Activated T-helper 9 cell treated with anti-CD3 and anti-CD28 coated beads, Interleukin-2, amount 50 U/mL, for 16 hours (primary cell): ENCODE measurements at regions not wholly inside any gene's neighbourhood (a gene's known extent, or its start where the extent isn't known, plus 50 kb on each side); places are given as distances from the start of the nearest gene placed in this dataset.

Source experiments
- DNase-seq: peaks from one replicate; pipeline ENCODE4 v3.0.0-alpha.2; 2020; ENCODE audit warnings: low read depth

- DNase-seq, result no peak
These were observed 160.6 kb downstream of the MAF start for GRCh38 chr16:79439901-79440300.

DNA sequence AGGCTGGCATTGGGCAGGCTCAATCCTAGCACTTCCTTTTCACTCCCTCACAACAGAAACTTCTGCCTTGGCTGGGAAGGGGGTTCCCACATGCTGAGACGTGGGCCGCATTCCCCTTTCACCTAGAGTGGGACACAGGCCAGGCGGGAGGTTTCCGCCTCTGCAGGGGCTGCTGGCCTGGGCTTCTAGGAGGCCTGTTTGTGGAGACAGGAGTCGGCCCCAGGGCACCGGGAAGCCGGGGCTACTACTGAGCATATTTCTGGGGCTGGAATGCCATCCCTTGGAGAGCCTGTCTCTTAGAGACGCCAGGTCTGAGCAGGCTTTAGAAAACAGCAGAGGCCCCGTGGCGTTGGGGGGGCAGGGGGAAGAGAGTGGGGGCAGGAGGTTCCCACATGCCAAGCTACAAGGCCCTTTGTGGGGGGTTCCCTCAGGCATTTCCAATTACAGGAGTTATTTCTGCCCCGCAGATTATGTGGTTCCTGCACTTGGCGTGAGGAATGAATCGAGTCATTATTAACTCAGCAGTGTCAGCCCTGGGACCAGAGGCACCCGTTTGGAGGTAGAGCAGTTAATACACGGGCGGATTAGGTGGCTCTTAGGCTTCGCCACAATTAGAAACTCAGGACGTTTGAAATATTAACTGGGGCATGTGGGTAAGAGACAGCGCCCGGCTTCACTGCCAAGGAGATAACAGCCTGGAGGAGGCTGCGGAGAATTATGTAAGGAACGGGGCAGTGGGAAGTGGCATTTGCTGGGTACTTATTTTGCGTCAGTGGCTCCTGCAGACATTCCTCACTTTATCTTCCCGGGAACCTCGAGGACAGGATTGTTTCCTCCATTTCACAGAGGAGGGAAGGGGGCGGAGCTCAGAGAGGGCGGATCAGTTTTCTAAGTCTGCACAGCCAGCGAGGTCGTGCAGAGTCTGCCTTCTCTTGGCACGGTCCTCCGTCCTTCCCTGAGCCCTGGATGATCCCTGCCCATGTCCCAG lies 162.5 kb downstream of the MAF start:
- no peak for DNase-seq

DNA sequence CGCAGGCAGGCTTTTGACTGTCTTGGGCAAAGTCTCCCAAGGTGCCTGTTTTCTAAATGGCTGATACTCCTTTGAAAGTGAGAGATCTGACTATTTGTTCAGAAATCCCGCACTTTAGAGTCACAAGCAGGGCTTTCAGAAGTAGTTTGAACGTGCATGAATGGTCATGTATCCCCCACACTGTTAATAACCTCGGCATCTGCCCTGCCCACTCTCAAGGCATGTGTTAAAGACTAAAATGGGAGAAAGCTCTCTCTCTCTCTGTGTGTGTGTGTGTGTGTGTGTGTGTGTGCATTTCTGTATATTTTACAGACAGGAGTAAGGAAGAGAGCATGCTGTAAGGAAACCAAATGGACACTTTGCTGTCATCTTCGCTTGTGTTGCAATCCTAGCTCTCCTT lies 163.7 kb downstream of the MAF start:
- DNase-seq, result no peak

- DNase-seq, result no peak
These were observed 165.8 kb downstream of the MAF start for GRCh38 chr16:79434771-79435170.

GRCh38 chr16:79434092-79434491 lies 166.4 kb downstream of the MAF start:
- DNase-seq, result no peak

DNA sequence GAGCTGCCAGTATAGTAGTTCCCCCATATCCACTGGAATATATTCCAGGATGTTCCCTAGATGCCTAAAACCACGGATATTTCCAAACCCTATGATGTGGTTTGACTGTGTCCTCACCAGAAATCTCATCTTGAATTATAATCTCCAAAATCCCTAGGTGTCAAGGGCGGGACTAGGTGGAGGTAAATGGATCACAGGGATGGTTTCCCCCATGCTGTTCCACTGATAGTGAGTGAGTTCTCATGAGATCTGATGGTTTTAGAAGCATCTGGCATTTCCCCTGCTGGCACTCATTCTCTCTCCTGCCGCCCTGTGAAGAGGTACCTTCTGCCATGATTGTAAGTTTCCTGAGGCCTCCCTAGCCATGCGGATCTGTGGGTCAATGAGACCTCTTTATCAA lies 168.6 kb downstream of the MAF start:
- no peak for DNase-seq

DNA sequence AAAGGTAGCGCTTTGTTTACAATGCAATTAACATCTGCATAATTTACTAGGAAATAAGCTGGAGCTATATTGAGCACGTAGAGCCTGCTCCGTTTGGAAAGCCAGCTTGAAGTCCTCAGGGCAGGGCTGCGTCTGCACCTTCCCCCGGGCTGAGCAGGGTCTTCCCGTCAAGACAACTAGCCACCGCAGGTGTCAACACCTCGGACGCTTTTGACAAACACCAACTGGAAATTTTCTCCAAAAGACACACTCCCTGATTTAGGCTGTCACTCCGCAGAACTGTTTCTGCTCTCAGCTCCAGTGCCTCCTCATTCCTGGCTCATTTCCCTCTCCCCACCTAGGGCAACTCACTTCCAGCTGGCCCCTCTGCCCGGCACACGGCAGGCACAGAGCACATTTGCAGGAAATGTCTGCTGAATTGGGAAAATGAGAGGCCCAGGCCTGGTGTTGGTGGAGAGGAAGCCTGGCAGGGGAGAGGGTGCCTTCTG lies 170.3 kb downstream of the MAF start:
- DNase-seq, result no peak

DNA sequence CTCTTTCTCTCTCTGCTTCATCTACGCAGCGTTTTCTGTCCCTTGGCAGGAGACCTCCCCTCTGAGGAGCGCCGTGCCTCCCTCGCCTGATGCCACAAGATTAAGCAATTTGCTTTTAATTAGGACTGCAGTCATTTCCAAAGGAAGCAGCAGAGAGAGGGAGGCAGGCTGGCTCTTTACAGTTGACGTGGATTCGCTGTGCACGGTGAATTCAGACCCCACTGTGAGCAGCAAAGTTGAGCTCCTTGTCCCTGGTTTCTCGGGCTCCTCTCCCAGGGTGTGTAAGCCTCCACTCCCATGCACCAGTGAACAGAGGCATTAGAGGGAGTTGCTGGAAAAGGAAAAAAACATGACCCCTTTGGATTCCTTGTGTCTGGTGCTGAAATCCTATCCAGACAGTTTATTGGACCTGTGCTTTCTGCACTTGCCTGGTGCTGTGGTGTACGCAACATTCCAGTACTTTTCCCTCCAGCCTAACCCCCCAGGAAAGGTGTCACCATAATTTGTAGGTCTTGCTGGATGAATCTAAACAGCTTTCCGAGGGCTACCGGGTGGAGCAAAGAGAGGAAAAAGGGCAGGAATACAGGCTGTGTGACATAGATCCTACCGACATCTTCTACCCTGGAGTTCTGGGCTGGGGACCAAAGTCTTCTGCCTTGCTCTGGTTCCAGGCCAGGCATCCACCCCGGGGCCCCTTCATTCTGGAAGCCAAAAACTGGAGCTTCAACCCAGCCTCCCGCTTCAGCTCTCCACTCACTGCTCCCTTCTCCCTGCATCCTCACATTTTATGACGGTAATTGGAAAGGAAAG lies 171.0 kb downstream of the MAF start:
- DNase-seq, result no peak

GRCh38 chr16:79426663-79427062 lies 173.9 kb downstream of the MAF start:
- no peak for DNase-seq

DNA sequence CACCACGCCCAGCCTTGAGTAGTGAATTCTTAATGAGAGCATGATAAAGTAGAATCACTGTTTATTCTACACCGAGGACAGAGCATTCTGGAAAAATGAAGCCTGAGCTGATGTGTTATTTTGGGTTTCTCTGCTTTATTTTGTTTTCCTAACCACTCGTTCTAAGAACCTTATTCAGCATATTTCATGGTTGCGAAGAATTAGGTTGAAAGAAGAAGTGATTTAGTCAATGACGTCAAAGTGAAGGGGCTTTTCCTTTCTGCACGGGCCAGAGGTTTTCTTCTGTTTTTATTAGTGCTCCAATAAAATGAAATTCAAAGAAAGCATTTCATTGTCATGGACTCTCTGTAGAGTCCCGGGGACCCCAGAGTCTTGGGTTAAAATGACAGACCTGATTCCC lies 178.5 kb downstream of the MAF start:
- no peak for DNase-seq

GRCh38 chr16:79421126-79421525 lies 179.4 kb downstream of the MAF start:
- DNase-seq, result no peak

DNA sequence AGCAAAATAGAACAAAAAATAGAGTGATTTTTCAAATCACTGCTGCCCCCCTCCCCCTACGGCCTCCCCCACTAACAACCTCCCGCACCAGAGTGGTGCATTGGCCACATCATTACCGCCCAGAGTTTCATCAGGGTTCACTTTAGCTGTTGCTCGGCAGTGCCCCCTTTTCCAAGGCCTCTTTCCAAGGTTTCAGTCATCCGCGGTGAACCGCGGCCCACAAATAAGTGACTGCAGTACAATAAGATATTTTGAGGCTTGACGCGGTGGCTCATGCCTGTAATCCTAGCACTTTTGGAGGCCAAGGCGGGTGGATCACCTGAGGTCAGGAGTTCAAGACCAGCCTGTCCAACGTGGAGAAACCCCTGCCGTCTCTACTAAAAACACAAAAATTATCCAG lies 180.0 kb downstream of the MAF start:
- DNase-seq, result no peak

DNA sequence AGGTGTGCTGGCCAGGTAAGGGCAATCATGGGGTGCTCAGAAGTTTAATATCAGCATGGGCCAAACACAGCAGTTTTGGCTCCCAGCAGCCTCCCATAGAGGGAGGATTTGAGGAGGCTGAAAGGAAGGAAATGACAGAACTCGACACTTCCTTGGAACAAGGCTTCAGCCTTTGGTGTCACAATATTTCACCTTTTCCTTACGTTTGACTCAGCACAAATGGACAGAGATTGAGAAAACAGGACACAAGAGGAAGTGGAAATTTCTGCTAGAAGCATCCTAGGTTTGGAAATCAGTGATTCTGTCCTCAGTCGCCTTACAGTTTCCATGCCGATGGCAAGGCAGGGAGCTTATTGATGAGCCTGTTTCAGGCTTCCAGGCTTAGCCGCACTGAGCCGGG lies 181.4 kb downstream of the MAF start:
- no peak for DNase-seq

DNA sequence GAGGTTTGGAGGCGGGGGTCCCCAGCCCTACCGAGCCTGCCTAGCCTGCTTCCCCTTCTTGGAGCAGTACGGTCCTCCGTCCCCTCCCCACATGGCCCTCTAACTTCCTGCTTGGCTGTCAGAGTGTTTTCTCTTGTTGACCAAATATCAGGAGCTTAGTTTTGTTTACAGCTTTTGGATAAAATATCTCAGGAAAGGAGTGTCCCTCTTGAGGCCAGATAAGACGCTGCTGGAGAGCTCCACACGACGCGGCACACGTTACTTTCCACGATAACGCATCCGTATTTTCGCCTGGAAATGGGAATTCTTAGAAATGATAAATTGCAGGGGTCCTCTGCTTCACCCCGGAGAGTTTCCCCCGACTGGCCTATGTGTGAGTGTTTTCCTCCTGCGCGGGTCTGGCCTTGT lies 182.9 kb downstream of the MAF start:
- no peak for DNase-seq

GRCh38 chr16:79415983-79416640 lies 184.4 kb downstream of the MAF start:
- no peak for DNase-seq

DNA sequence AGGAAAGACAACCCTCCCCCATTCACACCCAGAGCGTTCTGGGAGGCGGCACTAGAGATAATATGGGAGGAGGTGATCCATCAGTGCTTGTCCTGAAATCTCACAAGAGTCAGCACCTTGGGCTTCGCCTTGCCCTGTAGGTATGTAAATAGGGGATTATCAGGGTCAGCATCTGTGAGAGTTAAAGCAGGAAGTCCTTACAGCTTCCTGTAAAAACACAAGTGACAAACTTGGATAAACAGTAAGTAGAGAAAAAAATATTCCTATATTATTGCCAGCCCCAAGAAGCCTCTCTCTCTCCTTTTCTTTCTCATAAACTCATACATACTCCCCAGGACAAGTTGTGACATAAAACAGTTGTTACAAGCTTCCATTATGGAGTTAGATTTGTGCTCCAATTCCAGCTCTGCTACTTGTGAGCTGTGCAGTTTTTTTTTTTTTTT lies 187.7 kb downstream of the MAF start:
- no peak for DNase-seq

DNA sequence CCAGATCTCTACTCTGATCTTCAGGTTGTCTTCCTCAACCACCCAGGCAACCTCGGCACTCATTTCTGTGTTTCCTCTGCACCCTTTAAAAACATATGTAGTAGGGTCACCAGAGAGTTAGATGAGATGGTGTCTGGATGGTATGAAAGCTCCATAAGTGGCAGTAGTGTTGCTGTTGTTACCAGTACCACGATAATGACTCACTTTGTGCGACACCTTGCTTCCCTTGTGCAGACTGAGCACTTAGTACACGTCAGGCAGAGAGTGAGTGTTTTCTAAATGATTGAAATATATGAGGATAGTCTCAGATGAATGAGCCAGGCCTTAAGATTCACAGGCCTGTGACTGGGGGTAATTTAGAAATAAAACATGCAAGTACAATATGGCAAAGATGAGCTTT lies 188.7 kb downstream of the MAF start:
- DNase-seq, result no peak

DNA sequence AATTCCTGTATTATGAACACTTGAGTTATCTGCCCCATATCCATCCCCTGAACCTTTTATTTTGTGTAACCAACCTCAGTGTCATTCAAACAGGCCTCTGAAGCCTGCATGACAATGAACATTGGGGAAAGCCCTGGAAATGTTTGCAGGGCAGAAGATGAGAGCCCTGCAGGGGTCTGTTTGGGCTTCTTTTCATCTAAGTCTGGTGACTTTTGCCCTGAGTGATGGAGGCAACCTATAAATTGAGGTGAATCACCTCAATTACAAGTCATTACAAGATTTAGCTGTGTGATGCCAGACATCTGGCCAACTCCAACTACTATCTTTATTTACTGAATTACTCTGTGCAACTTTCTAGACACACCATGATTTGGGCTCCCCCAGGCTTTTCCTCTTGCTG lies 189.2 kb downstream of the MAF start:
- DNase-seq, result no peak

DNA sequence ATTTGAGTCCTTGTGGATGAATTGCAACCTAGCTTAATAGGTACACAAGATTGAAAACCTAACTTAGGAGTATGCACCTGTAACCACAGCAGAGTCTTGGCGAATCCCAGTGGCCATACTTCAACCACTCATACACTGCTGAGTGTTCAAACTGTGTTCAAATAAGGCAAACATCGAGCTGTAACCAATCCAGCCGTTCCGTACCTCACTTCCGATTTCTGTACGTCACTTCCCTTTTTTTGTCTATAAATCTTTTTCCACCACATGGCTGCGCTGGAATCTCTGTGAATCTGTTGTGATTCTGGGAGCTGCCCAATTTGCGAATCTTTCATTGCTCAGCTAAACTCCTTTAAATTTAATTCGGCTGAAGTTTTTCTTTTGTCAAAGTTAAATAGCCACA lies 190.6 kb downstream of the MAF start:
- DNase-seq, result no peak

DNA sequence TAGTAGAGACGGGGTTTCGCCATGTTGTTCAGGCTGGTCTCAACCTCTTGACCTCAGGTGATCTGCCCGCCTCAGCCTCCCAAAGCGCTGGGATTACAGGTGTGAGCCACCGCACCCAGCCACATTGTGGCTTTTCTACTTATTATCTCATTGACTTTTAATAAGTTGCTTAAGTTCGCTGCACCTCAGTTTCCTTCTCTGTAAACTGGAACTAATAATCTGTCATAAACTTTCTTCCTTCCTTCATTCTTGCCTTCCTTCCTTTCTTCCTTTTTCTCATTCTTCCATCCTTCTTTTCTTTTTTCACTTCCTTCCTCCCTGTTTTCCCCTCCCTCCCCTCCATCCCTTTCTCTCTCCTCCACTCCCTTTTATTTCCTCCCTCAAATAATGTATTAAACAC lies 192.2 kb downstream of the MAF start:
- DNase-seq, result no peak

- no peak for DNase-seq
These were observed 192.9 kb downstream of the MAF start for GRCh38 chr16:79407461-79408135.

- no peak for DNase-seq
These were observed 193.5 kb downstream of the MAF start for GRCh38 chr16:79407005-79407404.
